ENCODE measurements at regions not wholly inside any gene's neighbourhood (a gene's known extent, or its start where the extent isn't known, plus 50 kb on each side); places are given as distances from the start of the nearest gene placed in this dataset.

GRCh38 chr17:65477600-65477999, 83.8 kb downstream of the AXIN2 start:
- DNase-seq: no peak

- DNase-seq: no peak
Measured at GRCh38 chr17:65474660-65475059, 86.8 kb downstream of the AXIN2 start.

GRCh38 chr17:65473985-65474384, 87.5 kb downstream of the AXIN2 start:
- no peak for DNase-seq

GRCh38 chr17:65473363-65473762, 88.1 kb downstream of the AXIN2 start:
- DNase-seq: no peak

DNA sequence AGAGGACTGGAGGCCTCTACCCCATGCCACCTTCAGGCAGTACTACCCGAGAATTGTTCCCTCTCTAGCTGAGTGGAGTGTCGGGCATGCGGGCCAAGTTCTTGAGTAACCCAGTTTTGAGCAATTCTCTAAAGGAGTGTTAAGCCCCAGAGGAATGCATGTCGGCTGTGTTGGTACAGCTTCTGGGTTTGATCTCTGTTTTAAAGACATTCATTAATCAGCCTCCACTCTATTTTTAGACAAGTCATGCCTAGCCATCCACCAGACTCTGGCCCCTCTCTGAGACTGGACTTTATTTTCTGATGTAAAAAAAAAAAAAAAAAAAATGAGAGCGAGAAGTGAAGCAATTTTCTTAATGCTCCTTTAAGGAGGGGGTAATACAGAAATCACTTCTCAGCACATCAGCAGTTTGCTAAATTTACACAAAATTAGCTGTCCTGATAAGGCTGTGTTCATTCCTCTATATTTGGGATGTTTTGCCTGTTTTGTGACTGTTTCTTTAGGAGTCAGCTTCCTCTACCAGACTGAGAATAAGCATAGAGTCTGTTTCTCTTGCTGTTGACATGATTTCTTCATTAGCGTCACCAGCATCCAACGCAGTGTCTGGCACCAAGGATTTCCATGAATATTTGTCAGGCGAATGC, 88.7 kb downstream of the AXIN2 start:
- DNase-seq: no peak

DNA sequence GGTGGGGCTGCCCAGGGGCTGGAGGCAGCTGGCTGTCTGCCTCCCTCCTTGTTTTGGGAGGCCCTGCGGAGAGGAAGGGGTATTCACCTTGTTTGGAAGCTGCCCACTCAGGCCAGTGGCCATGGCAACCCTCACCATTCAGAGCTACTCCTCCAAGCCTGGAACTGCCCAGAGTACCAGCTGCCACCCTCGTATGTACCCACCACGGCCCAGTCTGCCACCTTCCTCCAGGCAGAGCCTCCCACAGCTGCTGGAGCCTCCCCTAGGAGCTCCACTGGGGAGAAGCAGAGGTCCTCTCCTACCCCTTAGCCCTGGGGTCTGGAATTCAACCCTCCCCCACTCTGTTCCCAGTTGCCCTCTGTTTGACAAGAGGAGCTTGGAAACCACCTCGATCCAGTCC, 90.7 kb downstream of the AXIN2 start:
- DNase-seq: no peak

DNA sequence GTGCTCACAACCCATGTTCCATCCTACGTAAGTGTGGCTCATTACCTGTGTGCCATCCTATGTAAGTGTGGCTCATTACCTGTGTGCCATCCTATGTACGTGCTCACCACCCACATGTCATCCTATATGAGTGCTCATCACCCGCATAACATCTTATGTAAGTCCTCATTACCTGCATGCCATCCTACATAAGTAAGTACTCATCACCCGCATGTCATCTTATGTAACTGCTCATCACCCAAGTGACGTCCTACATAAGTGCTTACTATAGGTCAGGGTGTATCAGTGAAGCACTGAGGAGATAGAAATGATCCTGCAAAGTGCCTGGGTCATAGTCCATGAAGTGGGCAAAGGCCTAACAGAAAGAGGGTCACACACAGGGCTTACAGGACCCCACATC, 93.1 kb downstream of the AXIN2 start:
- no peak for DNase-seq

DNA sequence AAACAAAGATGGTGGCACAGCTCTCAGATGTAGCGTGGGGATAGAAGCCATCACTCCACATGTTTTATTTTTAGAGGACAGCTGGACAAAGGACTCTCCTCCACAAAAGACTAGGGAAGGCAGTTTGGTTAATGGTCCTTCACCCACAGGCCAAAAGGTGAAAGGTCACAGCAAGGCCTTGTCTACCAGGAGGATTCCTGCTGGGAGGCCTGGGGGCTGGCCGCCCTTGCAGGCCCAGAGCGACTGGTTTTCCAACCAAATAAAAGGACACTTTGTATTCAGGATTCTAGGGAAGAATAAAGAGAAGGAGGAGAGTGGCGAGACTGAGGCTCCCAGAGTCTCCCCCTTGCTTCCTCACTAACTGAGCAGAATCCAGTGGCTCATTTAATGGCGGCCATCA, 94.3 kb downstream of the AXIN2 start:
- DNase-seq: no peak

DNA sequence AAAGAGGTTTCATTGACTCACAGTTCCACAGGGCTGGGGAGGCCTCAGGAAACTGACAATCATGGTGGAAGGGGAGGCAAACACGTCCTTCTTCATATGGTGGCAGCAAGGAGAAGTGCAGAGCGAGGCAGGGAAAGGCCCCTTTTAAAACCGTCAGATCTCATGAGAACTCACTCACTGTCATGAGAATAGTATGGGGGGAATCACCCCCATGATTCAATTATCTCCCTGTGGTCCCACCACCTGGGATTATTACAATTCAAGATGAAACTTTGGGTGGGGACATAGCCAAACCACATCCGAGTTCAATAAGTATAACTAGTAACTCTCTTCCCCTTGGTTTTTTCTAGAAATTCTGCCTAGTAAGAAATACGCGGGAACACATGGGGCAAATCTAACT, 94.9 kb downstream of the AXIN2 start:
- no peak for DNase-seq

- no peak for DNase-seq
Measured at GRCh38 chr17:65463242-65463641, 98.2 kb downstream of the AXIN2 start.

GRCh38 chr17:65459677-65460347, 101.6 kb downstream of the AXIN2 start:
- DNase-seq: no peak

DNA sequence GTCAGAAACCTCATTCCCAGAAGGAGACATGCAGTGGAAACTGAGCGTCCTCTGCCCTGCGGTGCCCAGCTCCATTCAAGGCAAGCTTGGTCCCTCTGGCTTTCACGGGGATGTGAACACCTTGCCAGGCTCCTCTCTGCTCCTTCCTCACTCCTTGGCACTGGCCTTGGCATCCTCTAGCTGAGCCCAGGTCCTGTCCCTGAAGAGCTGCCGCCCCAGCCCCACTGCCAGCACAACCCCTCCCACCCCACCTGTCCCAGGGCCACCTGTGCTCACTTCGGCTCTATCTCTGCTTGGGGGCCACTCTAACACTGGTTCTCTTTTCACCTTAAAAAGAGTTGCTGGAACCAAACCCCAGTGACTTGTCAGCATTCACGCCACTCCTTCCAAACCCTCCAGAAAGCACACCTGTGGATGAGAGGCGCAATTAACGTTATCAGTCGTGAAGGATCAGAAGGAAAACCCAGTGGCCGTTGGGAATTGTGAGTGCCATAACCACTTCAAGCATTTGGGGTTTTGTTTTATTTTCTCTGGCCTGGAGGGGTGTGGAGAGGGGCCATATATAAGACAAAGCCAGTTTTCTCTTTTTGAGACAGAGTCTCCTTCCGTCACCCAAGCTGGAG, 103.7 kb downstream of the AXIN2 start:
- DNase-seq: no peak

DNA sequence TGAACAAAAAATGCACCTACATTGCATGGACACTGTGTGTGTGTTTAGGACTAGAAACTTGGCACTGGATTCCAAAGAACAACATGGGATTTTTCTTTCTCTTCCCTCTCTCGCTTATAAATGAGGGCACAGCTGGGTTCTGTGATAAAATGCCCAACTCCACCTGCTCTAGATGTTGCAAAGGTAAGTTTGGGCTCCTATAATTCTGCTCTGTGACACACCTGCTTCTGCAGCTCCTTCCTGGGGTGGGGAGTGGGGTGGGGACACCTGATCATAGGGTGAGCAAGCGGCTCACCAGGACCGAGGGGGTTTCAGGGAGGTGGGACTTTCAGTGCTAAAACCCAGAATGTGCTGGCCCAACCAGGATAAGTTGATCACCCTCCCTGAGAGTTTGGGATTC, 104.3 kb downstream of the AXIN2 start:
- DNase-seq: no peak

DNA sequence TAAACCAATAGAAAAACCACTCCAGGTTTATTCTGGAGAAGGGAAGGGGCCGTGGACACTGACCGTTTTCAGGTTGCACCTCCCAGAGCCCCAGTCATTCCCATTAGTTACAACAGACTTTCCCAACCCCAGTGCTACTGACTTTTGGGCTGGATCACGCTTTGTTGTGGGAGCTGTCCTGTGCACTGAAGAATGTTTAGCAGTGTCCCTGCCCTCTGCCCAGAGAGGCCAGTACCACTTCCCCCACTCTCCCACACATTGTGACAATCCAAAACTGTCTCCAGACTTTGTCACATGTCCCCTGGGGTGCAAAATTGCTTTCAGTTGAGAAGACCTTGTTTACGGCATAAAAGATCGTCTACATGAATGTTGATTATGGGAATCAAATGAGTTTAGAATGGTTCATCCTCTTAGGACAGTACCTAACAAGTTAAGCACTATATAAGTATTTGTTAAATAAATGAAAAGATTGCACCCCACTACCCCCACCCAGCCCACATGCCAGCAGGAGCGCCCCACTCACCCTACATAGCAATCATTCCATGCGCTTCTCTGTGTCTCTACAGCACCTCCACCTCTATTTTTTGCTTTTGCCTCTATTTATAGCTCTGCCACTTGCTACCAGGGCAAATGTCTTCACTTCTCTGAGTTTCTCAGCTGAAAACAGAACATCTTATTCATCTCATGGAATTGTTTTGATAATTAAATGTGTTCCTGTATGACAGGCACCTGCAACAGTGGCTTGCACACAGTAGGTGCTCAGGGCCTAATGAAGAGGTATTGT, 104.9 kb downstream of the AXIN2 start:
- DNase-seq: no peak

DNA sequence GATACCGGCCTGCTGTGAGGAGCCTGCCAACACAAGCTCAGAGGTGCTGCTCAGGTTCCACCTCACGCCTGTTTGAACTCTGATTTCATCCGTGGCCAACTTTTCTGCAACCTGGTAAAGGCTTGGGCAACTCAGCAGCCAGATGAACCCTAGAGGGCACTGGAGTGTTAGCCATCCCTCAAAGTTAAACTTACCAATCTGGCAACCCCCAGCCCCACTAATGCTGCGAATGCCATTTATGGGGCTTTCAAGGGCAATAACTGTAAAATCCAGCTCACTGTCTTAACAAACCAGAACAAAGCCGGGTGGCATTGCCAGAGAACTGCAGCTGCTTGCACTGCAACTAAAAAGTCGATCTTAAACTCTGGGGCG, 105.5 kb downstream of the AXIN2 start:
- DNase-seq: peak; percentile 47

GRCh38 chr17:65455154-65455971, 106.1 kb downstream of the AXIN2 start:
- no peak for DNase-seq

DNA sequence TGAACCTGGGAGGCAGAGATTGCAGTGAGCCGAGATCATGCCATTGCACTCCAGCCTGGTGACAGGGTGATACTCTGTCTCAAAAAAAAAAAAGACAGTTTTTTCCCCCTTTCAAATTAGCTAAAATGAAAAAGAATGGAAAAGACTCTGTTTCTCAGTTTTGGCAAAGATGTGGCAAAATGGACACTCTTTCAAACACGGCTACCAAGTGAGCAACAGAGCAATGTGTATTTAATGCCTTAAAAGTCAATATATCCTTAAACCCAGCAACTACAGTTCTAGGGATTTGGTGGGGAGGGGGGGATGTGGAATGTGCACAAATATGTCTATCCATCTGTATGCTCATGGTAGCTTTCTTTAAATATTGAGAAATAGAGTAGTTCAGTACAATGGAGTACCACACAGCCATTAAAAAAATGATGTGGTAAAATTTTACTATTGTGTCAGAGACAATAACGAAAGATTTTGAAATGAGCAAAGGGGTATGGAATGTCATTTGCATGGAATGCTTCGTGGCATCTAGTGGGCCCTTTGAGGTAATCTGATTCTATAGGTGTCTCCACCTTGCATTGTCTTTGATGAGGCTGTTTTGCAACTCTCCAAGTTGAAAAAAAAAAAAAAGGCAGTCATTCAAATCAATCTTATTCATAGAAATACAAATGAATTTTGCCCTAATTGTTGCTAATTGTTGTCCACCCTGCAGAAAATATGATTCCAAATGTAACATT, 108.1 kb downstream of the AXIN2 start:
- DNase-seq: no peak

DNA sequence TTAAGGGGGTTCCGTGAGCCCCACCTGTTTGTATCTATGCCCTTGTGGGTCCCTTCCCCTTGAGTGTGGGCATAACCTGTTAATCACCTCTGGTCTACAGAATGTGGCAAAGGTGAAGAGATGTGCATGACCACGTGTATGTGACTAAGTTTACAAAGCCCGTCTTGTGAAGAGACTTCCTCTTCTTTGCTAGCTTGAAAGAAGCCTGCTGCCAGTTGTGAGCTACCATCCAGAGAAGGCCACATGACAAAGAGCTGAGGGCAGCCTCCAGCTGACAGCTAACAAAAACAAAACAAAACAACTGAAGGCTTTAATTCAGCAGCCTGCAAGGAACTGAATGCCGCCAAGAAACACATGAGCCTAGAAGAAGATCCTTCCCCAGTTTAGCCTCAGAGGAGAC, 112.0 kb downstream of the AXIN2 start:
- no peak for DNase-seq

GRCh38 chr17:65447823-65448222, 113.6 kb downstream of the AXIN2 start:
- no peak for DNase-seq

- DNase-seq: no peak
Measured at GRCh38 chr17:65446838-65447526, 114.5 kb downstream of the AXIN2 start.

- no peak for DNase-seq
Measured at GRCh38 chr17:65446043-65446442, 115.4 kb downstream of the AXIN2 start.

DNA sequence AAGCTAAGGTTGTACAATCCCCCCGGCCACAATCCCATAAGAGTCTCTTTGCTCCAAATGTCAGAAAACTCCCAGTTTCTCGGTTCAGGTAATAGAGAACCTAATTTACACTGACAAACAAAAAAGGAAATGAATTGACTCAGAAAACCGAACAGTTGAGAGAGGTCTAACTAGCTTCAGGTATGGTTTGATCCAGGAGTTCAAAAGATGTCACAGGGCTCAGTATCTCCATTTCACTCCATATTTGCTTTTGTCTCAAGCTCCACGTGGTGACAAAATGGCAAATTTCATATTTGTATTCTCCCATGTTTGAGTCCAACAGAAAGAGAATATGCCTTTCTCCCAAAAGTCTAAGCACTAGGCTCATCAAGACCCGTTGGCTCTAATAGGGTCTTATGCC, 117.4 kb downstream of the AXIN2 start:
- DNase-seq: no peak
